GM12864 (cell line): ENCODE measurements at regions not wholly inside any gene's neighbourhood (a gene's known extent, or its start where the extent isn't known, plus 50 kb on each side); places are given as distances from the start of the nearest gene placed in this dataset.

Source experiments
- DNase-seq: peaks from one replicate; pipeline ENCODE4 v3.0.0-alpha.2; 2011; ENCODE audit warnings: low read depth
- H3K4me3 ChIP-seq: 2 replicates; pipeline ENCODE4 v1.5.1; 2011; ENCODE audit warnings: mild to moderate bottlenecking, low read depth, low read length, control low read depth
- CTCF ChIP-seq: IDR thresholded peaks from 2 replicates; pipeline ENCODE4 v1.5.1; 2011; ENCODE audit warnings: low read depth, mild to moderate bottlenecking, moderate library complexity, low read length, control low read depth, inconsistent platforms; ENCODE audit errors: missing control alignments

- H3K4me3 ChIP-seq: no peak overlapping the region
- TF ChIP-seq CTCF: no peak
- no peak for DNase-seq
These were observed 137.9 kb upstream of the NALF2 start for GRCh38 chrX:69366183-69366582.

- DNase-seq: no peak
- TF ChIP-seq CTCF: no peak
- no peak overlapping the region for H3K4me3 ChIP-seq
These were observed 138.4 kb upstream of the NALF2 start for GRCh38 chrX:69365755-69366154.

- no peak overlapping the region for H3K4me3 ChIP-seq
- TF ChIP-seq CTCF: no peak
- DNase-seq: no peak
These were observed 138.8 kb upstream of the NALF2 start for GRCh38 chrX:69365349-69365748.

GRCh38 chrX:69362856-69363255, 141.3 kb upstream of the NALF2 start:
- H3K4me3 ChIP-seq: no peak overlapping the region
- DNase-seq: no peak
- TF ChIP-seq CTCF: no peak

- H3K4me3 ChIP-seq: no peak overlapping the region
- no peak for DNase-seq
- TF ChIP-seq CTCF: no peak
These were observed 141.8 kb upstream of the NALF2 start for GRCh38 chrX:69362354-69362753.

GRCh38 chrX:69361311-69361845, 142.7 kb upstream of the NALF2 start:
- no peak overlapping the region for H3K4me3 ChIP-seq
- no peak for TF ChIP-seq CTCF
- DNase-seq: no peak

GRCh38 chrX:69357317-69357716, 146.8 kb upstream of the NALF2 start:
- DNase-seq: no peak
- no peak for TF ChIP-seq CTCF
- H3K4me3 ChIP-seq: no peak overlapping the region
